HepG2 (cell line): ENCODE measurements at regions not wholly inside any gene's neighbourhood (a gene's known extent, or its start where the extent isn't known, plus 50 kb on each side); places are given as distances from the start of the nearest gene placed in this dataset.

Experiments
- ATAC-seq: fragments of 200-7000 bp; cut with Tn5 transposase; 3 replicates; pipeline ENCODE4 v1.9.1; 2020; ENCODE audit warnings: mild to moderate bottlenecking, moderate library complexity
- BruUV-seq: library from RNA; stranded (reverse); fragments of 400-500 nt; replicated peaks from 2 replicates; lab custom pipeline; 2021; lab: Mats Ljungman, UMichigan
- CTCF ChIA-PET: fragments of 300-600 bp; formaldehyde crosslinking; extraction: SDS; loops from one replicate; lab custom pipeline; 2021; ENCODE audit warnings: low total read pairs, inconsistent platforms, low intra/inter-chr PET ratio; lab: Yijun Ruan, JAX
- POLR2A ChIA-PET: fragments of 350-600 bp; sonication (Branson Sonifier 250); formaldehyde crosslinking; loops from one replicate; lab custom pipeline; 2020; ENCODE audit warnings: antibody characterized with exemption, inconsistent platforms; lab: Yijun Ruan, JAX
- DNase-seq: peaks from one replicate; pipeline ENCODE4 v3.0.0-alpha.2; 2015; ENCODE audit warnings: low spot score
- FAIRE-seq: peaks from 3 replicates; lab custom pipeline; 2011; peaks lifted over from hg19 to GRCh38; lab: Jason Lieb, UNC
- H2AFZ ChIP-seq: one replicate; pipeline ENCODE4 v1.6.1; 2011; ENCODE audit warnings: low read length, inconsistent platforms
- H3K27ac ChIP-seq: fragments of 300-600 bp; 3 replicates; pipeline ENCODE4 v1.8.0; 2011; ENCODE audit warnings: mixed run types, mild to moderate bottlenecking, mixed read lengths, low read length, inconsistent platforms; ENCODE audit not compliant: insufficient read depth; ENCODE audit errors: extremely low read length
- H3K27me3 ChIP-seq, 2 experiments: fragments of 200-600 bp in 1 of 2; 2 replicates in 1 of 2; 3 replicates in 1 of 2; pipeline versions ENCODE4 v1.6.0 to v1.8.0; 2011; ENCODE audit warnings: low read length in 2 of 2, mild to moderate bottlenecking in 2 of 2, moderate library complexity in 2 of 2, inconsistent platforms in 1 of 2; ENCODE audit not compliant: insufficient read depth in 2 of 2, control insufficient read depth in 1 of 2
- H3K36me3 ChIP-seq, 2 experiments: fragments of 200-600 bp in 1 of 2; replicated peaks in 1 of 2; 2 replicates in 1 of 2; 3 replicates in 1 of 2; pipeline versions ENCODE4 v1.5.1 to v1.8.0; 2011; ENCODE audit warnings: low read length in 2 of 2, inconsistent platforms in 1 of 2; ENCODE audit not compliant: insufficient read depth in 2 of 2, control insufficient read depth in 1 of 2
- H3K4me1 ChIP-seq: 2 replicates; pipeline ENCODE4 v1.5.1; 2012; ENCODE audit warnings: low read length, inconsistent platforms; ENCODE audit not compliant: insufficient read depth
- H3K4me2 ChIP-seq: 2 replicates; pipeline ENCODE4 v1.6.0; 2011; ENCODE audit warnings: low read depth, low read length, inconsistent platforms
- H3K4me3 ChIP-seq, 3 experiments: fragments of 200-600 bp in 1 of 3; sonication (generic), shearing (Covaris generic) in 1 of 3; replicated peaks in 1 of 3; 2 replicates each; pipeline ENCODE4 v1.5.1; 2011 to 2016; ENCODE audit warnings: low read length in 3 of 3, inconsistent platforms in 2 of 3, low read depth in 2 of 3, mild to moderate bottlenecking in 2 of 3, control low read depth in 1 of 3, mixed read lengths in 1 of 3; ENCODE audit not compliant: insufficient read depth in 1 of 3
- H3K79me2 ChIP-seq: one replicate; pipeline ENCODE4 v1.6.1; 2011; ENCODE audit warnings: low read length, inconsistent platforms; ENCODE audit not compliant: insufficient read depth
- H3K9ac ChIP-seq: 2 replicates; pipeline ENCODE4 v1.6.0; 2011; ENCODE audit warnings: mild to moderate bottlenecking, low read depth, low read length, inconsistent platforms; ENCODE audit not compliant: insufficient read depth
- H3K9me3 ChIP-seq: 2 replicates; pipeline ENCODE4 v1.5.1; 2012; ENCODE audit warnings: mild to moderate bottlenecking, low read length
- H4K20me1 ChIP-seq: 2 replicates; pipeline ENCODE4 v1.6.0; 2011; ENCODE audit warnings: inconsistent platforms, mild to moderate bottlenecking, low read length, moderate library complexity; ENCODE audit not compliant: insufficient read depth
- ATF7 ChIP-seq, 2 experiments: fragments of 450-650 bp in 1 of 2; sonication (generic) in 1 of 2; formaldehyde crosslinking in 1 of 2; IDR thresholded peaks; 2 replicates each; pipeline versions ENCODE4 v1.4.0 to v1.6.1; 2016 to 2020; ENCODE audit warnings: antibody characterized with exemption in 1 of 2, mild to moderate bottlenecking in 1 of 2, missing genetic modification reagents in 1 of 2
- MEIS2 ChIP-seq: sonication (generic); formaldehyde crosslinking; IDR thresholded peaks from 2 replicates; pipeline ENCODE4 v1.9.0; 2021; ENCODE audit warnings: mild to moderate bottlenecking, missing genetic modification reagents
- NCOA2 ChIP-seq: sonication (generic); formaldehyde crosslinking; IDR thresholded peaks from 2 replicates; pipeline ENCODE4 v1.8.0; 2022; ENCODE audit warnings: inconsistent platforms
- NR2F1 ChIP-seq, 2 experiments: fragments of 450-650 bp in 1 of 2; formaldehyde crosslinking in 1 of 2; IDR thresholded peaks; 2 replicates each; pipeline versions ENCODE4 v1.5.0 to v1.6.1; 2016 to 2020; ENCODE audit warnings: mild to moderate bottlenecking in 1 of 2, missing compliant biosample characterization in 1 of 2, missing genetic modification reagents in 1 of 2, moderate library complexity in 1 of 2
- PAX8 ChIP-seq: sonication (generic); formaldehyde crosslinking; IDR thresholded peaks from 2 replicates; pipeline ENCODE4 v1.8.0; 2022; ENCODE audit warnings: mild to moderate bottlenecking, missing genetic modification reagents, borderline replicate concordance
- ZFP37 ChIP-seq: sonication (generic); formaldehyde crosslinking; IDR thresholded peaks from 2 replicates; pipeline ENCODE4 v1.4.0; 2020; ENCODE audit warnings: missing genetic modification reagents, borderline replicate concordance
- ZNF558 ChIP-seq: sonication (generic); formaldehyde crosslinking; IDR thresholded peaks from 2 replicates; pipeline ENCODE4 v1.9.0; 2022; ENCODE audit warnings: mild to moderate bottlenecking, missing genetic modification reagents, borderline replicate concordance
- WGBS: methylation state at CpG from one replicate; pipeline ENCODE4 v1.1.6; 2017; ENCODE audit warnings: low lambda C conversion rate; 5-methylcytosine and 5-hydroxymethylcytosine counted together
- in situ Hi-C: cut with HindIII; loops from 2 replicates; pipeline ENCODE4 v1.10.0; 2017; ENCODE audit warnings: low pct_unique_long_range_greater_than_20kb; ENCODE audit not compliant: extremely low pct_ligation_motif_present
- intact Hi-C: fragments of 100-400 bp; cut with micrococcal nuclease; formaldehyde crosslinking; loops from one replicate; pipeline ENCODE4 v1.10.0; 2022; ENCODE audit not compliant: unreplicated experiment
- TF ChIP-seq, protein P1 (sequence below): sonication (generic); formaldehyde crosslinking; IDR thresholded peaks from 2 replicates; pipeline ENCODE4 v1.5.0; 2020; ENCODE audit warnings: missing genetic modification reagents
- TF ChIP-seq, protein P2 (sequence below): sonication (generic); formaldehyde crosslinking; IDR thresholded peaks from 2 replicates; pipeline ENCODE4 v1.9.0; 2021; ENCODE audit warnings: missing genetic modification reagents, mild to moderate bottlenecking, borderline replicate concordance
- TF ChIP-seq, protein P3 (sequence below): sonication (generic); formaldehyde crosslinking; IDR thresholded peaks from 2 replicates; pipeline ENCODE4 v1.4.0; 2020; ENCODE audit warnings: mild to moderate bottlenecking, missing genetic modification reagents

DNA sequence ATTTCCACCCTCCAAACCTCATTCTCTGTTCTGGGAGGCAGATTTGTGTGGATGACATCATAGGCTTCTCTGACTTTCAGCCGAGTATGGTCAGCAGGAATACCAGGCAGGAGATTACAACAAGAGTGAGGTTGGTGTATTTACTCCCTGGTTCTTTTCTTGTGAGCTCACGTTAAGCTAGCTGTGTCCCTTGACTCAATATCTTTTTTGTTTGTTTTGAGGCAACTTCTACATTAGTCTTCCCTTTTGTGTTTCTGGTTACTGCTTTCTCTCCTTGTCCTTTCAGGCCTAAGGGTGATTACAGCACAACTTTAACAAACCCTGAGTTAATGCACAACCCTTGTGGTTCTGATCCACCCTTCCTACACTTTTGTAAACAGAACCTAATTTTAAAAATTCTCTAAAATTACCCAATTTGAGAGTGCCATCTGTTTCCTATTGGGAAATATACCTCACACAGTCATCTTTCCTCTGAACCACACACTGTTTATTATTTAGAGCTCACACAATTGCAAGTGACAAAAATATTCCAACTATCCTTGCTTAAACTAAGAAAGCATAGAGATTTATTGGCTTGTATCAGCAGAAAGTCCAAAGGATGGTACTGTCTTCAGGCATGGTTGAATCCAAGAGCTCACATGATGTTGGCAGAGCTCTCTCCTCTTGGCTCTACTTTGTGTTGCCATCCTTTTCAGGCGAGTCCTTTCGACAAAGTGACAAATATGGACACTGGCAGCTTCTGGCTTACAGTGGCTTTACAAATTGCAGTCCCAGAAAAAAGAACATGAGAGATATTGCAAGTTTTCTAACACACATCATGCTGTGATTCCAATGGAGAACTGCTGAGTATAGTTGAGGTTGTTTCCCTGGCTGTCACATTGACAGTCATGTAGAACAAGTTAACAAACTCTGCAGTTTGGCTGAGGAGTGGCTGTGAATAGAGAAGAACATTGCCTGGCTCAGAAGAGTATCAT is 150.5 kb upstream of the DDIT4L start:
- H4K20me1 ChIP-seq = no peaks in the 10 kb centered on the region
- in situ Hi-C loops (no loop called here), intact Hi-C loops (no loop called here)
- no peak overlapping the region for H3K9ac ChIP-seq
- ATAC-seq = no peak
- BruUV-seq = no TSS peak
- H3K79me2 ChIP-seq = no peaks in the 10 kb centered on the region
- no peak for TF ChIP-seq PAX8 (CRISPR knock-in tag)
- peak; percentile 47; the same call in 1 of the 2 replicates for TF ChIP-seq ATF7 (IDR thresholded peaks at IDR 0.05)
- no peak for TF ChIP-seq ATF7 (CRISPR knock-in tag; IDR thresholded peaks at IDR 0.05)
- TF ChIP-seq ZNF558 = no peak
- no peak for TF ChIP-seq ZFP37 (CRISPR knock-in tag)
- H2AFZ ChIP-seq = no peak overlapping the region
- no peaks in the 10 kb centered on the region for H3K4me1 ChIP-seq
- no peak overlapping the region for H3K4me2 ChIP-seq
- no peaks in the 10 kb centered on the region for H3K36me3 ChIP-seq
- ChIA-PET POLR2A (no interaction called here), CTCF (no interaction called here)
- FAIRE-seq = no peak
- H3K4me3 ChIP-seq = no peak overlapping the region
- H3K9me3 ChIP-seq = peaks cover 4% of the 10 kb centered on the region; the same call in 1 of the 2 replicates
- DNase-seq = no peak
- no peaks in the 10 kb centered on the region for H3K27me3 ChIP-seq
- 0% methylated on average over 4 of the region's 4 CpGs for WGBS
- no peak overlapping the region for H3K27ac ChIP-seq

DNA sequence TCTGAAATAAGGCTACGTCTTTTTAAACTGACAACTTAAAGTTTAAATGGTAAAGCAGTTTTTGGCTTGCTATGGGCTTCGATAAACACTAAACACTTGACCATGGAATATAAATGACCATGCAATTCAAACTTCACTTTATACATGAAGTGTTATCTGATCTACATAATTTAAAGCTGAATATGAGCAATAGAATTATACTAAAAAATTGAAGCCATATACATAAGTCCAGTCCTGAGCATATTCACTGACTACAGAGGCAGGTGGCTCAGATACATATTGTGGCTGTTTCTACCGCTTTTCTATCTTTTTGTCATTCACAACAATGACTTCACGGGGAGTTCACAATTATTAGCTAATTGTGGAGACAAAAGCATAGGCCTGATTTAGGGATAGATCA is 149.6 kb upstream of the DDIT4L start:
- POLR2A ChIA-PET = no interaction called here
- H3K9me3 ChIP-seq = peaks cover 14% of the 10 kb centered on the region; the same call in 1 of the 2 replicates
- no peak overlapping the region for H2AFZ ChIP-seq
- no peak for FAIRE-seq
- H3K4me1 ChIP-seq = no peaks in the 10 kb centered on the region
- ATAC-seq = no peak
- no peak for DNase-seq
- no peak overlapping the region for H3K27ac ChIP-seq
- H3K27me3 ChIP-seq = no peaks in the 10 kb centered on the region
- CTCF ChIA-PET = no interaction called here
- no peaks in the 10 kb centered on the region for H4K20me1 ChIP-seq
- no peak overlapping the region for H3K4me3 ChIP-seq
- 2% methylated on average over 4 of the region's 4 CpGs for WGBS
- no peaks in the 10 kb centered on the region for H3K79me2 ChIP-seq
- in situ Hi-C loops (no loop called here), intact Hi-C loops (no loop called here)
- no TSS peak for BruUV-seq
- H3K9ac ChIP-seq = no peak overlapping the region
- H3K4me2 ChIP-seq = no peak overlapping the region
- H3K36me3 ChIP-seq = no peaks in the 10 kb centered on the region
- TF ChIP-seq NCOA2 (CRISPR knock-in tag) = no peak
- TF ChIP-seq, protein P1, sequence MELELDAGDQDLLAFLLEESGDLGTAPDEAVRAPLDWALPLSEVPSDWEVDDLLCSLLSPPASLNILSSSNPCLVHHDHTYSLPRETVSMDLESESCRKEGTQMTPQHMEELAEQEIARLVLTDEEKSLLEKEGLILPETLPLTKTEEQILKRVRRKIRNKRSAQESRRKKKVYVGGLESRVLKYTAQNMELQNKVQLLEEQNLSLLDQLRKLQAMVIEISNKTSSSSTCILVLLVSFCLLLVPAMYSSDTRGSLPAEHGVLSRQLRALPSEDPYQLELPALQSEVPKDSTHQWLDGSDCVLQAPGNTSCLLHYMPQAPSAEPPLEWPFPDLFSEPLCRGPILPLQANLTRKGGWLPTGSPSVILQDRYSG (CRISPR knock-in tag) = no peak
- TF ChIP-seq, protein P2, sequence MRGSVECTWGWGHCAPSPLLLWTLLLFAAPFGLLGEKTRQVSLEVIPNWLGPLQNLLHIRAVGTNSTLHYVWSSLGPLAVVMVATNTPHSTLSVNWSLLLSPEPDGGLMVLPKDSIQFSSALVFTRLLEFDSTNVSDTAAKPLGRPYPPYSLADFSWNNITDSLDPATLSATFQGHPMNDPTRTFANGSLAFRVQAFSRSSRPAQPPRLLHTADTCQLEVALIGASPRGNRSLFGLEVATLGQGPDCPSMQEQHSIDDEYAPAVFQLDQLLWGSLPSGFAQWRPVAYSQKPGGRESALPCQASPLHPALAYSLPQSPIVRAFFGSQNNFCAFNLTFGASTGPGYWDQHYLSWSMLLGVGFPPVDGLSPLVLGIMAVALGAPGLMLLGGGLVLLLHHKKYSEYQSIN (CRISPR knock-in tag) = no peak
- TF ChIP-seq NR2F1 (CRISPR knock-in tag; IDR thresholded peaks at IDR 0.05) = no peak
- TF ChIP-seq, protein P3, sequence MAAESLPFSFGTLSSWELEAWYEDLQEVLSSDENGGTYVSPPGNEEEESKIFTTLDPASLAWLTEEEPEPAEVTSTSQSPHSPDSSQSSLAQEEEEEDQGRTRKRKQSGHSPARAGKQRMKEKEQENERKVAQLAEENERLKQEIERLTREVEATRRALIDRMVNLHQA (CRISPR knock-in tag) = no peak
- no peak for TF ChIP-seq MEIS2 (CRISPR knock-in tag)
